ENCODE measurements at regions not wholly inside any gene's neighbourhood (a gene's known extent, or its start where the extent isn't known, plus 50 kb on each side); places are given as distances from the start of the nearest gene placed in this dataset.
A peak's percentile ranks its signal among the peaks of the same experiment; 100 is the strongest.
"Not testable (repeated sequence)": the region's sequence is repeated elsewhere in the genome, so short reads cannot be mapped to it uniquely, and the experiment has no call there.

- Histone ChIP-seq H3K4me3 (no peak overlapping the region), H3K36me3 (no peaks in the 10 kb centered on the region), H3K27me3 (no peaks in the 10 kb centered on the region), H3K27ac (no peak overlapping the region), H3K9me3 (no peaks in the 10 kb centered on the region), H3K4me1 (no peaks in the 10 kb centered on the region)
- no peak for DNase-seq
- ATAC-seq: no peak
- TF ChIP-seq CTCF (IDR thresholded peaks at IDR 0.05): no peak
- intact Hi-C loops (cut with DNase I): no loop called here
Measured at GRCh38 chr11:134967746-134968145, 555.7 kb upstream of the B3GAT1 start.

- H3K36me3 ChIP-seq; DNase-seq; H3K4me3 ChIP-seq; H3K4me1 ChIP-seq; ATAC-seq; H3K27ac ChIP-seq; H3K27me3 ChIP-seq; H3K9me3 ChIP-seq; intact Hi-C loops (cut with DNase I): not testable (repeated sequence)
Measured at GRCh38 chr11:134961386-134961785, 549.3 kb upstream of the B3GAT1 start.

- intact Hi-C loops (cut with DNase I): no loop called here
- no peak for TF ChIP-seq CTCF (IDR thresholded peaks at IDR 0.05)
- DNase-seq: no peak
Measured at GRCh38 chr11:134958870-134959269, 546.8 kb upstream of the B3GAT1 start.

GRCh38 chr11:134958336-134958640 is 546.2 kb upstream of the B3GAT1 start:
- H3K4me1 ChIP-seq: no peaks in the 10 kb centered on the region
- TF ChIP-seq CTCF (IDR thresholded peaks at IDR 0.05): no peak
- intact Hi-C loops (cut with DNase I): no loop called here
- no peak overlapping the region for H3K27ac ChIP-seq
- H3K4me3 ChIP-seq: no peak overlapping the region
- no peaks in the 10 kb centered on the region for H3K36me3 ChIP-seq
- ATAC-seq (no peak), DNase-seq (no peak)
- H3K9me3 ChIP-seq: no peaks in the 10 kb centered on the region
- H3K27me3 ChIP-seq: no peaks in the 10 kb centered on the region

More at GRCh38 chr11:134958870-134959269, 546.8 kb upstream of the B3GAT1 start:
- Histone ChIP-seq H3K4me1 (no peaks in the 10 kb centered on the region), H3K27me3 (no peaks in the 10 kb centered on the region), H3K27ac (no peak overlapping the region), H3K4me3 (no peak overlapping the region), H3K36me3 (no peaks in the 10 kb centered on the region), H3K9me3 (no peaks in the 10 kb centered on the region)
- no peak for ATAC-seq

- DNase-seq: no peak
- Histone ChIP-seq H3K9me3 (no peaks in the 10 kb centered on the region), H3K27me3 (no peaks in the 10 kb centered on the region), H3K27ac (no peak overlapping the region), H3K4me1 (no peaks in the 10 kb centered on the region), H3K4me3 (no peak overlapping the region), H3K36me3 (no peaks in the 10 kb centered on the region)
- ATAC-seq: peak; percentile 16
- intact Hi-C loops (cut with DNase I): no loop called here
- TF ChIP-seq CTCF (IDR thresholded peaks at IDR 0.05): no peak
Measured at GRCh38 chr11:134957540-134958335, 545.7 kb upstream of the B3GAT1 start.

- DNase-seq: no peak
- Histone ChIP-seq H3K27ac (no peak overlapping the region), H3K27me3 (no peaks in the 10 kb centered on the region), H3K4me3 (no peak overlapping the region), H3K9me3 (no peaks in the 10 kb centered on the region), H3K36me3 (no peaks in the 10 kb centered on the region), H3K4me1 (no peaks in the 10 kb centered on the region)
- intact Hi-C loops (cut with DNase I): no loop called here
- no peak for TF ChIP-seq CTCF (IDR thresholded peaks at IDR 0.05)
- no peak for ATAC-seq
Measured at GRCh38 chr11:134956450-134957210, 544.6 kb upstream of the B3GAT1 start.

- DNase-seq; intact Hi-C loops (cut with DNase I): not testable (repeated sequence)
Measured at GRCh38 chr11:134955970-134956369, 543.9 kb upstream of the B3GAT1 start.

More at GRCh38 chr11:134955970-134956369, 543.9 kb upstream of the B3GAT1 start:
- not testable (repeated sequence) for ATAC-seq, H3K4me3 ChIP-seq, H3K27ac ChIP-seq, H3K27me3 ChIP-seq, H3K9me3 ChIP-seq, H3K4me1 ChIP-seq, H3K36me3 ChIP-seq

All from upper lobe of right lung (tissue), 1 donor.